OCI-LY1 (cell line): ENCODE measurements at regions not wholly inside any gene's neighbourhood (a gene's known extent, or its start where the extent isn't known, plus 50 kb on each side); places are given as distances from the start of the nearest gene placed in this dataset.

Experiments
- H2AFZ ChIP-seq: fragments of 200-600 bp; sonication (generic), shearing (Covaris generic); 2 replicates; pipeline ENCODE4 v1.6.0; 2014; ENCODE audit warnings: antibody characterized with exemption, mild to moderate bottlenecking, low read length
- H3F3A ChIP-seq: fragments of 200-600 bp; sonication (generic), shearing (Covaris generic); 2 replicates; pipeline ENCODE4 v1.6.0; 2014; ENCODE audit warnings: mild to moderate bottlenecking, antibody characterized with exemption, low read length, moderate library complexity; ENCODE audit not compliant: insufficient read depth
- H3K27ac ChIP-seq: fragments of 200-600 bp; sonication (generic); 2 replicates; pipeline ENCODE4 v1.5.1; 2014; ENCODE audit warnings: low read length, mixed run types, mild to moderate bottlenecking, low read depth; ENCODE audit not compliant: poor library complexity, severe bottlenecking
- H3K27me3 ChIP-seq: fragments of 200-600 bp; sonication (generic); 2 replicates; pipeline ENCODE4 v1.6.0; 2014; ENCODE audit warnings: antibody characterized with exemption, mild to moderate bottlenecking, low read length, moderate library complexity; ENCODE audit not compliant: insufficient read depth
- H3K36me3 ChIP-seq: fragments of 200-600 bp; sonication (generic); 2 replicates; pipeline ENCODE4 v1.6.1; 2014; ENCODE audit warnings: mild to moderate bottlenecking, antibody characterized with exemption, low read length, moderate library complexity, mixed read lengths; ENCODE audit not compliant: insufficient read depth
- H3K4me1 ChIP-seq: fragments of 200-600 bp; sonication (generic); 2 replicates; pipeline ENCODE4 v1.5.1; 2014; ENCODE audit warnings: mild to moderate bottlenecking, low read length, moderate library complexity; ENCODE audit not compliant: insufficient read depth, severe bottlenecking
- H3K4me2 ChIP-seq: fragments of 200-600 bp; sonication (generic), shearing (Covaris generic); 2 replicates; pipeline ENCODE4 v1.6.1; 2014; ENCODE audit warnings: low read length
- H3K4me3 ChIP-seq: fragments of 200-600 bp; sonication (generic); 2 replicates; pipeline ENCODE4 v1.5.1; 2014; ENCODE audit warnings: low read length, low read depth, mild to moderate bottlenecking, mixed read lengths; ENCODE audit not compliant: poor library complexity, severe bottlenecking
- H3K79me2 ChIP-seq: fragments of 200-600 bp; shearing (Covaris generic); 2 replicates; pipeline ENCODE4 v1.6.1; 2016; ENCODE audit warnings: mixed run types, low read length, mixed read lengths; ENCODE audit not compliant: insufficient read depth
- H3K9ac ChIP-seq: fragments of 200-600 bp; sonication (generic), shearing (Covaris generic); 2 replicates; pipeline ENCODE4 v1.6.1; 2014; ENCODE audit warnings: mild to moderate bottlenecking, low read length, mixed read lengths
- H3K9me2 ChIP-seq: fragments of 200-600 bp; sonication (generic), shearing (Covaris generic); 2 replicates; pipeline ENCODE4 v1.6.1; 2014; ENCODE audit warnings: low read depth, mild to moderate bottlenecking, low read length, mixed read lengths
- H3K9me3 ChIP-seq: fragments of 200-600 bp; shearing (Covaris generic); 2 replicates; pipeline ENCODE4 v1.6.1; 2014; ENCODE audit warnings: low read length, mixed read lengths
- H4K20me1 ChIP-seq: fragments of 200-600 bp; sonication (generic), shearing (Covaris generic); 2 replicates; pipeline ENCODE4 v1.6.0; 2016; ENCODE audit warnings: mild to moderate bottlenecking, low read length; ENCODE audit not compliant: insufficient read depth
- EZH2 ChIP-seq: fragments of 200-600 bp; sonication (generic), shearing (Covaris generic); IDR thresholded peaks from 2 replicates; pipeline ENCODE4 v1.8.0; 2017; ENCODE audit warnings: borderline replicate concordance, mixed run types, mild to moderate bottlenecking, antibody characterized with exemption, low read length, moderate library complexity, mixed read lengths
- TF ChIP-seq, protein P1 (sequence below): fragments of 200-600 bp; sonication (generic), shearing (Covaris generic); IDR thresholded peaks from 2 replicates; pipeline ENCODE4 v1.5.1; 2017; ENCODE audit warnings: mild to moderate bottlenecking, antibody characterized with exemption, low read length, moderate library complexity, mixed read lengths

DNA sequence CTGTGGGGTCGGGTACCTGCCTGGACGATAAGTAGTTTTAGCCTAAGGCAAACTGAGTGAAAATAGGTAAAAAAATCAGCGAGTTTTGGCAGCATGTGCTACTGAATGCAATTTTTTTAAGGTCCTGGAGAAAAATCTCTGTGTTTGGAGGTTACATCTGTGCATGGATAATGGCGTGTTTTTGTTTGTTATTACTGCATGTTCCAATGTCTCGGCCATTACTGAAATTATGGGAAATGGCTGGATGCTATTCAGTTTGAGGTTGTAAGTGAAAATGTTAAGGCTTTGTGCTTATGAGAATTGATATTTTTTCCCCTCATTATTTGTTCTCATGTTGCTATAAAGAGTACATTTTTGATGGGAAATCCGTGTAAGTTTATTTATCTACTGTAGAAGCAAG is 441.7 kb downstream of the PRDM2 start:
- Histone ChIP-seq H3K9me3 (no peaks in the 10 kb centered on the region), H3F3A (no peaks in the 10 kb centered on the region), H4K20me1 (no peaks in the 10 kb centered on the region), H3K36me3 (no peaks in the 10 kb centered on the region), H3K4me2 (no peak overlapping the region), H2AFZ (no peak overlapping the region), H3K79me2 (no peaks in the 10 kb centered on the region), H3K4me3 (no peak overlapping the region), H3K27me3 (no peaks in the 10 kb centered on the region), H3K27ac (no peak overlapping the region), H3K9me2 (no peaks in the 10 kb centered on the region), H3K9ac (no peak overlapping the region), H3K4me1 (no peaks in the 10 kb centered on the region)
- TF ChIP-seq EZH2, result no peak
- TF ChIP-seq, protein P1, sequence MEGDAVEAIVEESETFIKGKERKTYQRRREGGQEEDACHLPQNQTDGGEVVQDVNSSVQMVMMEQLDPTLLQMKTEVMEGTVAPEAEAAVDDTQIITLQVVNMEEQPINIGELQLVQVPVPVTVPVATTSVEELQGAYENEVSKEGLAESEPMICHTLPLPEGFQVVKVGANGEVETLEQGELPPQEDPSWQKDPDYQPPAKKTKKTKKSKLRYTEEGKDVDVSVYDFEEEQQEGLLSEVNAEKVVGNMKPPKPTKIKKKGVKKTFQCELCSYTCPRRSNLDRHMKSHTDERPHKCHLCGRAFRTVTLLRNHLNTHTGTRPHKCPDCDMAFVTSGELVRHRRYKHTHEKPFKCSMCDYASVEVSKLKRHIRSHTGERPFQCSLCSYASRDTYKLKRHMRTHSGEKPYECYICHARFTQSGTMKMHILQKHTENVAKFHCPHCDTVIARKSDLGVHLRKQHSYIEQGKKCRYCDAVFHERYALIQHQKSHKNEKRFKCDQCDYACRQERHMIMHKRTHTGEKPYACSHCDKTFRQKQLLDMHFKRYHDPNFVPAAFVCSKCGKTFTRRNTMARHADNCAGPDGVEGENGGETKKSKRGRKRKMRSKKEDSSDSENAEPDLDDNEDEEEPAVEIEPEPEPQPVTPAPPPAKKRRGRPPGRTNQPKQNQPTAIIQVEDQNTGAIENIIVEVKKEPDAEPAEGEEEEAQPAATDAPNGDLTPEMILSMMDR, result no peak

DNA sequence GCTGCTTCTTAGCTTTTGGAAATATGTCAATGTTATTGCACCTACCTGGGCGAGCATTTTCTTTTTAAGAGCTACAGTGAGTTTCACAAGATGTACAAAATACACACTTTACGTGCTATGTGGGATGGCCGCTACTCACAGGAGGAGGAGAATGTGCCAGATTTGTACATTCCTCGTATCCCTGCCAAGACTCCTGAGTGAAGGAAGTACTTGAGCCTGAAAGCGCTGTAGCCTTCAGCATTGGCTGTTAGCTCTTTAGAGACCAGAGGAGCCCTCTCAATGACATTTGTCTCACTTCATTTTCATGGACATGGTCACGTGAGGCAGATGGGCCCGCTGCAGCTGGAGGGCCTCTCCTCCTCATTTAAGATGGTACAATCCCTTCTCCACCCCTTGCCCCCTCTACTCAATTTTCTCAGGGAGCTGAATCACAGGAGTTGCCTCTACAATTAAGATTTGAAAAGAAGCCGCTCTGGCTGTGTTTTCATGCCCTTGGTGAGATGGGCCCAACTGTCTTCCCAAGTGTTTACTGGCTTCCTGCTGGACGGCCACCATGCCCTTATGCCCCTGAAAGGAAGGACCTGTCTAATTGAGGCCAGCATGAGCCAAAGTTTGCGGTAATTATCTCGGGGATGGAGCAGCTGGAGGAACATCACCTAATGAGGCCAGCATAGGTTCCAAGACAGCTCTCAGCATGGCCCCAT is 442.6 kb downstream of the PRDM2 start:
- Histone ChIP-seq H3K27ac (no peak overlapping the region), H3F3A (no peaks in the 10 kb centered on the region), H3K9ac (no peak overlapping the region), H3K27me3 (no peaks in the 10 kb centered on the region), H3K9me3 (no peaks in the 10 kb centered on the region), H3K79me2 (no peaks in the 10 kb centered on the region), H3K9me2 (no peaks in the 10 kb centered on the region), H2AFZ (no peak overlapping the region), H3K4me2 (no peak overlapping the region), H3K36me3 (no peaks in the 10 kb centered on the region), H3K4me1 (no peaks in the 10 kb centered on the region), H4K20me1 (no peaks in the 10 kb centered on the region), H3K4me3 (no peak overlapping the region)
- TF ChIP-seq, protein P1, result no peak
- no peak for TF ChIP-seq EZH2

DNA sequence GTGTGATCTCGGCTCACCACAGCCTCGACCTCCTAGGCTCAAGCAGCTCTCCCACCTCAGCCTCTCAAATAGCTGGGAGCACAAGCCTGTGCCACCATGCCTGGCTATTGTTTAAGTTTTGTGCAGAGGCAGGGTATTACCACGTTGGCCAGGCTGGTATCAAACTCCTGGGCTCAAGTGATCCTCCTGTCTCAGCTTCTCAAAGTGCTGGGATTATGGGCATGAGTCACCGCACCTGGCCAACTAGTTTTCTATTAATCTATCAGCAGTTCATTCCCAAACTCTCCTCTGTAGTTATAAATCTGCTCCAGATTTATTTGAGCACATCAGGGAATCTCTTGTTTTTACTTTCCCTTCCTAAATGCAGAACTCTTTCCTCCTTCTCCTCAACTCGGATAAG is 443.8 kb downstream of the PRDM2 start:
- H3F3A ChIP-seq, result no peaks in the 10 kb centered on the region
- no peak overlapping the region for H3K9ac ChIP-seq
- no peaks in the 10 kb centered on the region for H3K36me3 ChIP-seq
- no peaks in the 10 kb centered on the region for H4K20me1 ChIP-seq
- H3K9me3 ChIP-seq, result no peaks in the 10 kb centered on the region
- no peak overlapping the region for H2AFZ ChIP-seq
- no peak for TF ChIP-seq EZH2
- TF ChIP-seq, protein P1, result no peak
- H3K9me2 ChIP-seq, result no peaks in the 10 kb centered on the region
- no peak overlapping the region for H3K4me3 ChIP-seq
- no peaks in the 10 kb centered on the region for H3K27me3 ChIP-seq
- H3K4me1 ChIP-seq, result no peaks in the 10 kb centered on the region
- H3K4me2 ChIP-seq, result no peak overlapping the region
- H3K27ac ChIP-seq, result no peak overlapping the region
- no peaks in the 10 kb centered on the region for H3K79me2 ChIP-seq
